ENCODE measurements at regions not wholly inside any gene's neighbourhood (a gene's known extent, or its start where the extent isn't known, plus 50 kb on each side); places are given as distances from the start of the nearest gene placed in this dataset.

DNA sequence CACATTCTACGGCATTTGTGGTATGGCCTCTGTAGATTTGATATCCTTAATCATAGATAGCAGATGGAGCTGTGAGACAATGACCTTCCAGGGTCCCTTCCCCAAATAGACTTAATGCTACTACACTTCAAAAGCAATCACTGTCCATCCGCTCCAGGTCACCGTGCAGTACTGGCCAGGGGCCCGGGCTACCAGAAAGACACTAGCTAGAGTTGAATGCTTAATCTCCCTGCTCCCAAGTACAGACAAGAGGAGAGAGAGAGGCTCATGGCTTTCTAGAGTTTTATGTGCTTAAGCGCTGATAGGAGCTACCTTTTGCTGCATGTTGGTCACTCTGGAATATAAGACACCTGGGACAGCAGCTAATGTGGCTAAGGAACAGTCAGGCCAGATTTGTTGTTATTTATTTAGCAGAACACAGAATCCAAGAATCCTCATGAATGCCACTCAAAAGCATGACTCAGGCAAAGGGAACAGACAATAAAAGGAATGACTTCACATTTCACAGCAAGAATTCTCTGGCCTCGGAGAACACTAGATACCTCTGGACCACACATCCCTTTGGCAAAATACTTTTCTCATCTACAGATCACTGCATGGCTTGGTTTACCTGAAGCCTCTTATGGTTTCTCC lies 165.0 kb downstream of the LACC1 start:
- H3K36me3 ChIP-seq = no peaks in the 10 kb centered on the region
- TF ChIP-seq, protein P1, sequence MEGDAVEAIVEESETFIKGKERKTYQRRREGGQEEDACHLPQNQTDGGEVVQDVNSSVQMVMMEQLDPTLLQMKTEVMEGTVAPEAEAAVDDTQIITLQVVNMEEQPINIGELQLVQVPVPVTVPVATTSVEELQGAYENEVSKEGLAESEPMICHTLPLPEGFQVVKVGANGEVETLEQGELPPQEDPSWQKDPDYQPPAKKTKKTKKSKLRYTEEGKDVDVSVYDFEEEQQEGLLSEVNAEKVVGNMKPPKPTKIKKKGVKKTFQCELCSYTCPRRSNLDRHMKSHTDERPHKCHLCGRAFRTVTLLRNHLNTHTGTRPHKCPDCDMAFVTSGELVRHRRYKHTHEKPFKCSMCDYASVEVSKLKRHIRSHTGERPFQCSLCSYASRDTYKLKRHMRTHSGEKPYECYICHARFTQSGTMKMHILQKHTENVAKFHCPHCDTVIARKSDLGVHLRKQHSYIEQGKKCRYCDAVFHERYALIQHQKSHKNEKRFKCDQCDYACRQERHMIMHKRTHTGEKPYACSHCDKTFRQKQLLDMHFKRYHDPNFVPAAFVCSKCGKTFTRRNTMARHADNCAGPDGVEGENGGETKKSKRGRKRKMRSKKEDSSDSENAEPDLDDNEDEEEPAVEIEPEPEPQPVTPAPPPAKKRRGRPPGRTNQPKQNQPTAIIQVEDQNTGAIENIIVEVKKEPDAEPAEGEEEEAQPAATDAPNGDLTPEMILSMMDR (IDR thresholded peaks at IDR 0.05; ENCODE audit: low read depth, low read length) = no peak
- no peak for DNase-seq
- H3K9me3 ChIP-seq (ENCODE audit: severe bottlenecking) = no peaks in the 10 kb centered on the region
- no peaks in the 10 kb centered on the region for H3K27me3 ChIP-seq (ENCODE audit: insufficient read depth, low read depth, severe bottlenecking)
- no peak overlapping the region for H3K4me3 ChIP-seq (ENCODE audit: low read depth, low read length)
- no peak overlapping the region for H3K27ac ChIP-seq

DNA sequence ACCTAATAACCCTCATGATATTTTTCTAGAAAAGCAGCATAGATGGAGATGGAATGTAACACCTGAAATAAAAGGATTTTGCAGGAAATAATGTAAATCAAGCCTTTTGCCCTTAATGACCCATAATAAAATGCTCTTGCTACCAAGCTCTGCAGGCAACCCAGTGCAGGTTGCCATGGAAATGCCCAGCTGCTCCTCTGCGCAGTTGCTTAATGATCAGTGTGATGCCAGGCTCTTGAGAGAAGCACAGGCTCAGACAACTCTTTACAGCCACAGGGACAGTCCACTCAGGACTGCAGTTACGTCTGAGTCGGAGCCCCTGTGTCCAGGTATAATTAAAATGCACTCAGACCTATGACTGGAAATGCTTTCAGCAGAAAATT lies 165.5 kb downstream of the LACC1 start:
- H3K27ac ChIP-seq = no peak overlapping the region
- H3K9me3 ChIP-seq (ENCODE audit: severe bottlenecking) = no peaks in the 10 kb centered on the region
- no peaks in the 10 kb centered on the region for H3K27me3 ChIP-seq (ENCODE audit: insufficient read depth, low read depth, severe bottlenecking)
- TF ChIP-seq, protein P1 (IDR thresholded peaks at IDR 0.05; ENCODE audit: low read depth, low read length) = no peak
- no peak overlapping the region for H3K4me3 ChIP-seq (ENCODE audit: low read depth, low read length)
- DNase-seq = no peak
- no peaks in the 10 kb centered on the region for H3K36me3 ChIP-seq

GRCh38 chr13:44046428-44046827 lies 166.7 kb downstream of the LACC1 start:
- TF ChIP-seq, protein P1 (IDR thresholded peaks at IDR 0.05; ENCODE audit: low read depth, low read length) = no peak
- DNase-seq = no peak

DNA sequence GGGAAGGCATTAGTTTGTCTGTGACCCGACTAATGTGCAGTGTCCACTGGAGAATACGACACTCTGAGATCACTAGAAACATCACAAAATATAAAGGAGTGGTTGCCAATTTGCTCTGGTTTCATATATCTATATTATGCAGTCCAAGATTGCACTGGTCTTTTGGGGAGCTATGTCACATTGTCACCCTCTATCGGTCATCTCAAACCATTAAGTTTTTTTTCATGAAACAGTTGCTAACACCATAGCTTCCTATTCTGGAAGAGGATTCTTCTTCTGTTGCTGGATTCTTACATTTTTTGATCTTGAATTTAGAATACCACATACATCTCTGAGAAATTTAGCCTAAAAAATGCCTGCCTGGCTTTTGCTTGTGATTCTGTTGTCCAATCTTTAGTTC lies 168.6 kb downstream of the LACC1 start:
- no peaks in the 10 kb centered on the region for H3K27me3 ChIP-seq (ENCODE audit: insufficient read depth, low read depth, severe bottlenecking)
- H3K9me3 ChIP-seq (ENCODE audit: severe bottlenecking) = no peaks in the 10 kb centered on the region
- H3K4me3 ChIP-seq (ENCODE audit: low read depth, low read length) = no peak overlapping the region
- H3K27ac ChIP-seq = no peak overlapping the region
- TF ChIP-seq, protein P1 (IDR thresholded peaks at IDR 0.05; ENCODE audit: low read depth, low read length) = no peak
- no peak for DNase-seq
- no peaks in the 10 kb centered on the region for H3K36me3 ChIP-seq

More at GRCh38 chr13:44046428-44046827, 166.7 kb downstream of the LACC1 start:
- H3K27ac ChIP-seq = no peak overlapping the region
- H3K4me3 ChIP-seq (ENCODE audit: low read depth, low read length) = no peak overlapping the region
- no peaks in the 10 kb centered on the region for H3K9me3 ChIP-seq (ENCODE audit: severe bottlenecking)
- H3K27me3 ChIP-seq (ENCODE audit: insufficient read depth, low read depth, severe bottlenecking) = no peaks in the 10 kb centered on the region
- H3K36me3 ChIP-seq = no peaks in the 10 kb centered on the region

DNA sequence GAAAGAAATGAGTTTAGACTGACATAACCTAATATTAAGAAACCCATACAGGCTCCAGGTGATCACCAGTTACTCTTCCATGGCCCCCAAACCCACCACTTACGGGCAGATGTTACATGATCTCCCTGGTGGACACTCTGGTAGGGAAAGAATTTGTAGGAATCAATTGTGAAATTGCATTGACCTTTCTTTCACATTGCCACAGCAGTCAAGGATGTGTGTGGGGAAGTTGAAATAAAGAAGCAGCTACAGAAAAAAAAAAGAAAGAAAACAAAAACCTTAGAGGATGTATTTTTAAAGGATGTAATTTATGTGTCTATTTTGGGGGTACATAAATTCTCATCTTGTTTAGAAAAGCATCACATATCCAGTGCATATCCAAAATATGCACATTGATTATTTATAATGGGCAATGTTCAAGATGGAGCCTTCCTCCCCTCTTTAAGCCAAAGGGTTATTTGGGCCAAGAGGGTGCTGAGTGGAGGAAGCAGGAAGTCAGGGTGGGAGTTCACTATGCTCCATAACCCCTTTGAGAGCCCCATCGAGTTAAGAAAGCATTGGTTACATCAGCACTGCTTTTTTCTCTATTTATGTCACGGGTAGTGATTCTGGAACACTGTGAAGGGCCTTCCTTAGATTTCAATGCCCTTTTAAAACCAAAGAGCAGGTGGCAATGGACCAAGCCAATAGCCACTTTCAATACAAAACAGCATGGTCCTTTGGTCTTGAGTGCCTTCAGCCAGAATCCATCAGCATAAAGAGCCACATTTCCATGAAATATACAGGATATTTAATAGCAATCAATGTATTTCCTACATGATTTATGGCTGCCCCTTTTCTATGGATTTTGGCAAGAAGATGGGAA lies 169.6 kb downstream of the LACC1 start:
- Histone ChIP-seq H3K36me3 (no peaks in the 10 kb centered on the region), H3K27ac (no peak overlapping the region), H3K9me3 (ENCODE audit: severe bottlenecking) (no peaks in the 10 kb centered on the region), H3K27me3 (ENCODE audit: insufficient read depth, low read depth, severe bottlenecking) (no peaks in the 10 kb centered on the region), H3K4me3 (ENCODE audit: low read depth, low read length) (no peak overlapping the region)
- DNase-seq = no peak
- TF ChIP-seq, protein P1 (IDR thresholded peaks at IDR 0.05; ENCODE audit: low read depth, low read length) = no peak

Measured in WERI-Rb-1 (cell line).